BE2C (cell line): ENCODE measurements at regions not wholly inside any gene's neighbourhood (a gene's known extent, or its start where the extent isn't known, plus 50 kb on each side); places are given as distances from the start of the nearest gene placed in this dataset.

Source experiments
- DNase-seq: peaks from one replicate; pipeline ENCODE4 v3.0.0-alpha.2; 2020
- H3K27me3 ChIP-seq: fragments of 250-450 bp; sonication (Bioruptor Pico); 2 replicates; pipeline ENCODE4 v1.5.1; 2020; ENCODE audit warnings: mild to moderate bottlenecking
- H3K36me3 ChIP-seq: fragments of 250-450 bp; sonication (Bioruptor Pico); 2 replicates; pipeline ENCODE4 v1.5.1; 2020; ENCODE audit warnings: mild to moderate bottlenecking
- H3K4me1 ChIP-seq: fragments of 250-450 bp; sonication (Bioruptor Pico); 2 replicates; pipeline ENCODE4 v1.5.1; 2020
- H3K4me3 ChIP-seq: 2 replicates; pipeline ENCODE4 v1.5.1; 2011; ENCODE audit warnings: low read depth, low read length
- H3K9me3 ChIP-seq: fragments of 250-450 bp; sonication (Bioruptor Pico); 2 replicates; pipeline ENCODE4 v1.5.1; 2020
- CTCF ChIP-seq: IDR thresholded peaks from 2 replicates; pipeline ENCODE4 v1.5.1; 2012; ENCODE audit warnings: mild to moderate bottlenecking, low read depth, low read length

GRCh38 chr1:163650624-163651023, 328.9 kb downstream of the NUF2 start:
- no peaks in the 10 kb centered on the region for H3K9me3 ChIP-seq
- H3K27me3 ChIP-seq: peaks cover 3% of the 10 kb centered on the region; the same call in 1 of the 2 replicates
- no peak for TF ChIP-seq CTCF
- H3K36me3 ChIP-seq: no peaks in the 10 kb centered on the region
- H3K4me3 ChIP-seq: no peak overlapping the region
- DNase-seq: no peak
- H3K4me1 ChIP-seq: no peaks in the 10 kb centered on the region

- no peak for DNase-seq
- Histone ChIP-seq H3K27me3 (peaks cover 1% of the 10 kb centered on the region), H3K4me1 (no peaks in the 10 kb centered on the region), H3K9me3 (no peaks in the 10 kb centered on the region), H3K4me3 (no peak overlapping the region), H3K36me3 (no peaks in the 10 kb centered on the region)
- TF ChIP-seq CTCF: no peak
These were observed 330.7 kb downstream of the NUF2 start for GRCh38 chr1:163652441-163652840.

- Histone ChIP-seq H3K4me1 (no peaks in the 10 kb centered on the region), H3K27me3 (no peaks in the 10 kb centered on the region; the same call in none of the 2 replicates), H3K36me3 (no peaks in the 10 kb centered on the region), H3K9me3 (no peaks in the 10 kb centered on the region), H3K4me3 (no peak overlapping the region)
- TF ChIP-seq CTCF: no peak
- DNase-seq: no peak
These were observed 333.8 kb downstream of the NUF2 start for GRCh38 chr1:163655565-163655964.

- Histone ChIP-seq H3K27me3 (no peaks in the 10 kb centered on the region; the same call in none of the 2 replicates), H3K36me3 (no peaks in the 10 kb centered on the region), H3K4me1 (no peaks in the 10 kb centered on the region), H3K4me3 (no peak overlapping the region), H3K9me3 (no peaks in the 10 kb centered on the region)
- no peak for DNase-seq
- no peak for TF ChIP-seq CTCF
These were observed 334.5 kb downstream of the NUF2 start for GRCh38 chr1:163656095-163656759.

GRCh38 chr1:163657719-163658118, 336.0 kb downstream of the NUF2 start:
- no peak for DNase-seq
- no peak for TF ChIP-seq CTCF

GRCh38 chr1:163661391-163661790, 339.6 kb downstream of the NUF2 start:
- H3K9me3 ChIP-seq: no peaks in the 10 kb centered on the region
- no peak overlapping the region for H3K4me3 ChIP-seq
- H3K27me3 ChIP-seq: no peaks in the 10 kb centered on the region; the same call in 1 of the 2 replicates
- no peaks in the 10 kb centered on the region for H3K36me3 ChIP-seq
- TF ChIP-seq CTCF: no peak
- H3K4me1 ChIP-seq: no peaks in the 10 kb centered on the region
- DNase-seq: no peak

More at GRCh38 chr1:163657719-163658118, 336.0 kb downstream of the NUF2 start:
- H3K9me3 ChIP-seq: no peaks in the 10 kb centered on the region
- H3K27me3 ChIP-seq: no peaks in the 10 kb centered on the region; the same call in none of the 2 replicates
- H3K4me3 ChIP-seq: no peak overlapping the region
- H3K4me1 ChIP-seq: no peaks in the 10 kb centered on the region
- no peaks in the 10 kb centered on the region for H3K36me3 ChIP-seq
